ENCODE measurements at regions not wholly inside any gene's neighbourhood (a gene's known extent, or its start where the extent isn't known, plus 50 kb on each side); places are given as distances from the start of the nearest gene placed in this dataset.

DNA sequence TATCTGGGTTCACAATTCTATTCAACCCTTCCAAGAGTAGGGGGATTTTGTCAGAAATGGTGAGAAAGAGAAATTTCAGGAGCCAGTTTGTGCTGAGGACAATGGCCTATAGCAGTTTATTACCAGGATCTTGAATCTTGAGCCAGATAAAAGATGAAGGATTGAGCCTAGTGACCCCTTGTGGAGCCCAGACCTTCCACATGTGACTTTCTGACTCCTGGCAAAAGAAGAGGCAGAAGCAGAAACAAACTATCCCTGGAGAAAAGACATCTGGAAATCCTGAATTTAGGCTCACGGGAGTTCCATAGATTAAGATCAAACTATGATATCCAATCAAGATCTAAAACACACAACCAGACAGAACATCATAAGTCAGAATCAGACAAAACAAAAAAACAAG lies 60.9 kb upstream of the CHRM2 start:
- no peak for DNase-seq

DNA sequence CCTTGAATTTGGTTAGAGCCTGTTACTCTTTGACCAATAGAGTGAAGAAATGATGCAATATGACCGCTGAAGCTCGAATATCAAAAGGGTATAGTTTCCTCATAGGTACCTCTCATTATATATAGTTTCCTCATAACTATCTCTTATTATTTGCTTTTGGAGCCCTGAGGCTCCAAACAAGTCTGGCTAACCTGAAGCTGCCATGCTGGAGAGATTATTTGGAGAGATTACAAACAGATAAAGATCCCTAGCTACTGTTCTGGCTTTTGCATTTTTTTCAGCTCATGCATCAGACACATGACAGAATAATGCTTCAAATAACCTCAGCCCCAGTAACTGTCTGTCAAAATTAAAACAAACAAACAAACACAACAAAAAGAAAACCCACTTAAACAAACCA lies 65.4 kb upstream of the CHRM2 start:
- no peak for DNase-seq

DNA sequence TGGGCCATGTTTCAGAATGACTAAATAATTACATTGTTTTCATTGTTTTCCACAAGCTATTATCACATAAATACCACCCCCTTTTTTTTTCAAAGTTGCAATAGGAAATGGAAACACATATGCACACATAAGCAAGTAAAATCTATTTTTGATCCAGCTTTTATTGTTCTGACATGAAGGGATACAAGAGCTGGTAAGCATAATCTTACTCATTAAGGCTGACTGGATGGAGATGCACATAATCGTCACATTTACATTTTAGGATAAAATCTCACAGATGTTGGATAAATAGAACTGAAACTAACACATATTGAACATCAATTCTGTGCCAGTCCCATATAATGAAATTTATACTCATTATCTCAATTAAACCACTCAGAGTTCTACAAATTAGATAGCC lies 84.5 kb upstream of the CHRM2 start:
- no peak for DNase-seq

DNA sequence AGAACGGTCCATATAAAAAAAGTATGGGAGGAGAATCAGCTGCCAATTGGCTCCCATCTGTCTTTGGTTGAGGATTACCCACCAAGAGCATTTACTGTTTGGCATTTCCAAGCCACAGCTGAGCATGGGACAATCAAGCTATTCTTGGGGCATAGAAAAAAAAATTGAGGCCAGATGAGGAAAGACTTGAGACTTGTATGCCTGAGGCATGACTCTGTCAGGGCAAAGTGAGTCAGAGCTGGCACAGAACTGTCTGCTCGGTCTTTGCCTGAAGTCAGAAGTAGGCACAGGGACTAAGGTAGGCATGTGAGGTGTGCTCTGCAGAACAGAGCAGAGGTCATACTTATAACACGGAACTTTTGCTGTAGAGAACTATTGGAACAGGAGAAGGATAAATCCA lies 126.5 kb upstream of the CHRM2 start:
- no peak for DNase-seq

DNA sequence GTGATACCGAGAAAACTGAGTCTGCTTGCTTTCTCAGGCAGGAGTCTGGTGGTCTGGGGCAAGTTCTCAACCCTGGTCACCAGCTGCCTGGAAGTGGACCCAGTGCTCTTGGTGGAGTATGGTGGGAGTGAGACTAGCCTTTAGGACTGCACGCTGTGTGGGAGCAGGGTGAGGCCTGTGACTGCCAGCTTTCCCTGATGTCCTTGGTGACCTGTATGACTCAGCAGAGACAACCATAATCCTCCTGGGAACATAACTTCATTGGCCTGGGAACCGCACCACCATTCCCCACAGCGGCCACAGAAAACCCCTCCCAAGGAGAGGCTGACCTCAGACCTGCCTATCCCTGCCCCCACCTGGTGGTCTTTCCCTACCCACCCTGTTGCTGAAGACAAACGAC lies 139.5 kb upstream of the CHRM2 start:
- DNase-seq: no peak

DNA sequence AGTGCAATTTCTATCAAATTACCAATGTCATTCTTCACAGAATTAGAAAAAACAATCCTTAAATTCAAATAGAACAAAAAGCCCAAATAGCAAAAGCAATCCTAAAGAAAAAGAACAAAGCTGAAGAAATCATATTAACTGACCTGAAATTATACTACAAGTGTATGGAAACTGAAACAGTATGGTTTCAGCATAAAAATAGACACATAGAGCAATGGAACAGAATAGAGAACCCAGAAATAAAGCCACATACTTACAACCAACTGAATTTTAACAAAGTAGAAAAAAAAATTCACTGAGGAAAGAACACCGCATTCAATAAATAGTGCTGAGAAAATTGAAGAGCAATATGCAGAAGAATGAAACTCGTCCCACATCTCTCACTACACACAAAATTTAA lies 142.0 kb upstream of the CHRM2 start:
- no peak for DNase-seq

DNA sequence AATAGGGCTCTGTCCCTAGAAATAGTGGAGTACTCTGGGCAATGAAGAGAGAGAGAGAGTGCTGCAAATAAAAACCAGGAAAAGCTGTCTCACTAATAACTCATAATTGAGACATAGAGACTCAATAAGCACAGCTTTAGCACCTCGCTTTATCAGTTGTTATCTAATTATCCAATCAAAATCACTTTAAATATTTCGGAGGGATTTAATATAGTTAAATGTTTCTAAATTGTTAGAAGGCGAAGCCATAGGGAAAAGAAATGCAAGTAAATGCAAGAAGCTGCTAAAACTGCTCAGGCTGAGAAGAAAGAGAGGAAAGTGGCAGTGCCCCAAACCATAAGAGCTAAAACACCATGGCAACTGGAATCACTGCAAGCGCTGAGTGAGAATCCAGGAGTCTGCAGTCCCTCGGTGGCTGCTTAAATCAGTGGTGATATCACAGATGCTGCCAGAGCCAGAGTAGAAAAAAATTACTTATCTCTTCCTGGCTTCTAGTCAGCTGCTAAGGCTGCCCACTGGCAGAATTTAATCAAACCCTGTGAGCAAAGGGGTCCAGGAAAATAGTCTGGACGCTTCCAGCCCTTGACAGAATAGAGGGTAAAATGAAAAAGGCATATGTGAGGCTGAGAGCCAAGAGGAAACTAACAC lies 150.4 kb upstream of the CHRM2 start:
- no peak for DNase-seq

DNA sequence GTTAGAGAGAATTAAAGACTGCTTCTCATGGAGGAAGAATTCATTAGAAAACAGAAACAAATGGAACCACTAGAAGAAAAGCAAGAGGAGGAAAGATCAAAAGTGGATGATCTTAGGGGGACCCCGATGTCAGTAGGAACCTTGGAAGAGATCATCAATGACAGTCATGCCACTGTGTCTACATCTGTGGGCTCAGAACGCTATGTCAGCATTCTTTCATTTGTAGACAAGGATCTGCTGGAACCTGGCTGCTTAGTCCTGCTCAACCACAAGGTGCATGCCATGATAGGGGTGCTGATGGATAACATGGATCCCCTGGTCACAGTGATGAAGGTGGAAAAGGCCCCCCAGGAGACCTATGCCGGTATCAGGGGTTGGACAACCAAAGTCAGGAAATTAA lies 154.4 kb upstream of the CHRM2 start:
- DNase-seq: no peak

DNA sequence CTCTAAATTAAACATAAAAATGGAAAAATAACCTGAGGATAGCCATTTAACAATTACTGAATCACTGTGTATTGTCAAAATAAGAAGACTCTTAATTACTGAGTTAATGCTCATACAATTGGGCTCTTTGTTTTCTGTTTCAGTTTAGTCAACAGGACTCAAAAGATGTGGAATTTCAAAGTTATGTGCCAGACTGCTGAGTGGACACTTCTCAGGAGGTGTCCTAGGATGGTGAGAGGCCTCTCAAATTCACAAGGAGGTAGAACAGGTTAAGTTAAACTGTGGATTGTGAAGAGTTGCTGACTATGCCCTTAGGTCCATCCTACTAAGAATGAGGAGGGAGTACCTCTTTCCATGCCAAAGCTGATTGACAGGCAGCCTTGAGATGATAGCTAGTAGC lies 157.7 kb upstream of the CHRM2 start:
- no peak for DNase-seq

DNA sequence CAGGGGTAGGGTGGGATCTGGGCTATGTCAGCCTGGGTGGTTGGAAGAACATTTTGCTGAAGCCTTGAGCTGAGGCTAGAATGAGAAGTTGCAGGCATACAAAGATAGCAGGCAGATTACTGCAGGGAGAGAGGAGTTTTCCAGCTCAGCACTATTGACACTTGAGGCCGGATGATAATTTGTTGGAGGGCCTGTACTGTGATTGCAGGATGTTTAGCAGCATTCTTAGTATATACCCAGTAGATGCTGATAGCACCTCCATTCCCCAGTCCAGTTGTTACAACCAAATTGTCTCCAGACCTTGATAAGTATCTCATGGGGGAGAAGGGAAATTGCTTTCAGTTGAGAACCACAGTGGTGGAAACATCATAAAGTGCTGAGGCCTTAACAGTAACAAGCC lies 158.6 kb upstream of the CHRM2 start:
- no peak for DNase-seq

DNA sequence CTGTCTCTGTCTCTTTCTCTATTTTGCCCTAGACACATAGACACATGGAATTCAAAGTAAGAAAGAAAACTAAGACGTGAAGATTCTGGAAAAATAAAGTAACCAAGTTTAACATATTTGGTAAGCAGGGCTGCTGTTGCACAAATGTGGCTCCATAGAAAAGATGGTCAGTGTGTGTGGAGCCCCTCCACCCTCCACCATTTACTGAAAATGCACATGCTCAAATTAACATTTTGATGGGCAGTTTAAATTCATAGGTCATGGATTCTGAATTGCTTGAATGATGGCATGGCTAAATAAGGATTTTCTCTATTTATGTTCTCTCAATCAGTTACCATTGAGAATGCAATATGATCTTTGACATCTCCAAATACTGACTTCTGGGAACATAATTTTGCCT lies 165.5 kb upstream of the CHRM2 start:
- no peak for DNase-seq

DNA sequence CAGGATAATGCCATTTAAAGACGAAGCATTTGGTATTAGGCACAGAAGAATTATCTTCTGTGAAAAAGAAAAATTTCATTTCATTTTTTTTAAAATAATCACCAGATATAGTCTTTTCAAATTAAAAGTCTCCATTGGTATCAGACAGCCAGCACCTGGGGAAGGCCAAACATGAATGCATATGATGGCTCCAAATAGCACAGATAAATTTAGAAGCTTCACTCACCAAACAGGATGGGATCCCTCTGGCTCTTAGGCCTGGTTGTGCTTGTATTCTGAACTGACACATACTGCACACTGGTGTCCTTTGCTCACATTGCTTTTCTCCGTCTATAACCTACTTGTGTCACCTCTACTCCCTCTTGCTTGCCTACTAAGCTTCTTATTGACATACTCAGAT lies 169.5 kb upstream of the CHRM2 start:
- no peak for DNase-seq

DNA sequence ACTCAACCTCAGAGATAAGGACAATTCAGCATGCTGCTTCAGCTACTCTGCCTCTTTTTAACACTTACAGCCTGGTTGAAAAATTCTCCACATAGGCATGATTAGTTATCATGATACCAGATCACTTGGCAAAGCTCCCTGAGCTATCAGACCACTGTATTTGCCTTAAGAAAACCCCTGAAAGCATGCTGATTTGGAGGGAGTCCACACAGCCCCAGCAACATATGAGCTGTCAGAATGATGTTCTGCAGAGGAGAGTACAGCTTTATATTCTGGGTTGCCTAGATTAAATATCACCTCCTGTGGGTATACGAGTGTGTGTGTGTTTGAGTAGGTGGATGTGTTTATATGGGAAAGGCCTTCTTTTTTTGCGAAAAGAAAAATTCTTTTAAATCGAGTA lies 170.2 kb upstream of the CHRM2 start:
- no peak for DNase-seq

DNA sequence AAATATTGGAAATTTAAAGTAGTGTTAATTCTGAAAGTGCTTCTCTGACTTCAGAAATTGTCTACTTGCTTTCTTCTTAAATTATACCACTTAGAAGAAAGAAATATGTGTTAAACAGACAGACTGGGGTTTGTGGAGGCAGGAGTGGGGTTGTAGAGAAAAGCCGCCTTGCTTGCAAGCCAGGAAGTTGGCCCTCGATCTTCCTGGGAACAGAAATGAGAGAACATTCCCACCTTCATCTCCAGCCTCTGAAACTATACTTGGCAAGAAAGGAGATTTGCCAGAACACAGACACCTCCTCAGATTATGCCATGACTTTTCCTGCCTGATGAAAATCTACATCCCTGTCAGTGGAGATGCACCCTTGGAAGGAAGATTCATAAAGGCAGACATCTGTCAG lies 171.2 kb upstream of the CHRM2 start:
- DNase-seq: no peak

DNA sequence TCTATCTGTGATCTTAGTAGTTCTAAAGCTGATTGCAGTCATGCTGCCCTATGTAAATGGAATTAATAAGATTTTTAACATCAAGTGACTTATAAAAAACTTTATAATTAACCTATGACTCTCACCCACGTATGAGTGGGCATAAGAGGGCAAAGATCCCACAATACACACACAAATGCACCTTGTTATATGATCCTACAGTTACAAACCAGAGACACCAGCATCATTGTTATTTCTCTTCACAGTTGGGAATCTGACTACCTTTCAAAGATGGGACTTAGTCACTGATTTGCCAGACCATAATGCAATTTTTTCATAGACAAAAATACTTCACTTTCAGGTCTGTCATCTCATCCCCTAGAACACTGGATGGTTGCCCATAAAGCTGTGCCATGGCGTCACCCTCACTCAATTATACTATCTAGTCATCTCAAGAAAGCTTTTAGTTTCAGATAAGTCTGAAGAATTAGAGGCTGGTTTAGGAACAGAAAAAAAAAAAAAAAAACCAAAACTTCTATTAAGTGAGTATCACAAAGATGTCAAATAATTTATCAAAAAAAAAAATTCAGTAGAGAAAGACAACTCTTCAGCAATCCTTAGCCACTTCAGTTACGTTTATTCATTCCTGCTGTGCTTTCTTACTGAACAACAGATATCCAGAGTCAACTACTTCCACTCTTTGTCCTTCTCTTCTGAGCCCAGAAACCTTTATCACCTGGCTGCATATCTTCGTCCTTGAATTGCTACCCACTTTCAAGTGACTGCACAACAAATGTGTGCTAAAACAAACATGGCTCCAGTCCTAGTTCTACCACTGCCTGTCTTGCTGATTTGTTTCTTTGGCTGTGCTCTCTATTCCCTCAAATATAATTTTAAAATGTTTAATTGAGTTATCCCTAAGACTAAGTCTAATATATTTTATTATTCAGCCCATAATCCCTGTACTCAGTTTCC lies 175.0 kb upstream of the CHRM2 start:
- DNase-seq: no peak

DNA sequence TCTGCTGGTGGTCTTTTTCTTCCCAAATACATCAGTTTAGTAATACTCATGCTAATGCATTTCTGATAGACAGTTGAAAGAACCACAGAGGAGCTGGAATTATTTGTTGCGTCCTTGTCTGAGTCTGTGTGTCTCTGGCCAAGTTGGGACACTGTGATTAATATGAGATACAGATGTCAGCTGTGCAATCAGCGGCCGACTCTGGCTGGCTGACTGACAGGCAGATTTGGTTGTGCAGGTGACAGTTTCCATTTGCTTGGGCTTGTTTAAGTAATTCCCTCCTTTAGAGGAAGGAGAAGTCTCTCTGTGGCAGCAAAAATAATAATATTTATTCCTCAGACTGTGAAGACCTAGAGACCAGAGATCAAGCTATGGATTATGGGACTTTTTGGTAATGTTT lies 176.2 kb upstream of the CHRM2 start:
- no peak for DNase-seq

DNA sequence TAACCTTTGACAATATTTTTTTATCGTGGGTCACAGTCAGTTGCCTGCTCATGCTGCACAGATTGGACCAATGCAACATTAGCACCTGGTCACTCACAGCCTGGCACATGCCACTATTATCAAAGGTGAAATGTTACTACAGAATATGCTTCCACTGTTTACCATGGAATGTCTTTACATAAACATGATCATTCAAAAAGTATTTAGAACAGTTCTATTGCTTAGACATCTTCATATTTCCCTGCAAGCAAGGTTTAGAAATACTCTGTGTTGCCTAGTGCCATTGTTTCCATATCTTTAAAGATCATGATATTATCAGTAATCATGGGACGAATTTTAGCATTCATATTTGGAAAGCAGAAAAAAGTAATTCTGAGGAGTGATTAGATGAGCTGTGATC lies 179.9 kb upstream of the CHRM2 start:
- DNase-seq: no peak

DNA sequence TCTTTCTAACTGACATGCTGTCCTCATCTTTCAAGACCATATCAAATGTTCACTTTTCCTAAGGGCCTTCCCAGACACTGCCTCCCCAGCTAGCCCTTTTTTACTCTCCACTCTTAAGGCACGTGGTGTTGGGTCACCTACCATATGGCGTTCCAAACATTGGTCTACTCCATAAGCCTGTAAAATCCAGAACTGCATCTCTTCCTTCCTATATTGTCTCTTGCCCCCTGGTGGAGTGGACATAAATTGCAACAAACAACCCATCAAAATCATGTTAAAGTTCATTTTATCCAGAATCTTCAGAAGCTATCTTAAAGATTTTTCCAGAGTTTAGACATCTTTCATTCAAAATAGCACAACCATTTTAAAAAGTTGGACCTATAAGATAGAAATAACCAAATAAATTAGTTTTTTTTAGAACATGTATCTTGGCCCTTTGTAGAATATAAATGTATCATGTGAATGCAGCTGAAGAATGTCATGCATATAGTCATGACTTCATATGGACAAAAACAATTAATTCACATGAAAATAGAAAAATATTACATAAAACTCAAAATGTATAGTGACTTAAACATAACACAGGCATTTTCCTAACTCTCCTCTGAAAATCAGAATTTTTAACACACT lies 180.6 kb upstream of the CHRM2 start:
- no peak for DNase-seq

DNA sequence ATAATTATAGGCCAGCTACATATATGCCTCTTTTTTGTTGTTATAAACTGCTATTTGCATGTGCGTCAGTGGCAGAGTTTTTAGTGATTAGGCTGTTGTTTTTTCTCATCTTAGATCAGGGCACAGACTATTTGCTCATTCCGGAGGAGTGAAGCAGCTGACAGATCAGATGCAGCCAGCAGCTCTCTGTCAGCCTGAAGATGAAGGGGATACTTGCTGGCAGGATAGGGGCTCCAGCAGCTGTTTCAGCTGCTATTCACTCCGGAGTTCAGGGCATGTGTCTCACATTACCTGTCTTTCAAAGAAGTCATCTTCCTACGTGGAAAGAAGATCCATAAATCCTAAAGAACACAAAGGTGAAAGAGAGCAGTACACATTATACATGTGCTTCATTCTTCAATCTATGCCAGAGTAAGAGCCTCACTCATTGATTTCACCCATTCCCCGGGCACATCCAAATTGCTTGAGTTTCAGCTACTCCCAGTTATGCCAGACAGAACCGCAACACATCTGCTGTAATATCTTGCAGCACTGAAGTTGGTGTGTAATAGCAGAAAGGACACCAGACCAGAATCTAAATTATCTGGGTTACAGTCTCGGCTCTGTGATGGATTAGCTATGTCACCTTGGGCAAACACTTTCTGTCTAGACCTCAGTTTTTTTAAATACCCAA lies 182.8 kb upstream of the CHRM2 start:
- no peak for DNase-seq

DNA sequence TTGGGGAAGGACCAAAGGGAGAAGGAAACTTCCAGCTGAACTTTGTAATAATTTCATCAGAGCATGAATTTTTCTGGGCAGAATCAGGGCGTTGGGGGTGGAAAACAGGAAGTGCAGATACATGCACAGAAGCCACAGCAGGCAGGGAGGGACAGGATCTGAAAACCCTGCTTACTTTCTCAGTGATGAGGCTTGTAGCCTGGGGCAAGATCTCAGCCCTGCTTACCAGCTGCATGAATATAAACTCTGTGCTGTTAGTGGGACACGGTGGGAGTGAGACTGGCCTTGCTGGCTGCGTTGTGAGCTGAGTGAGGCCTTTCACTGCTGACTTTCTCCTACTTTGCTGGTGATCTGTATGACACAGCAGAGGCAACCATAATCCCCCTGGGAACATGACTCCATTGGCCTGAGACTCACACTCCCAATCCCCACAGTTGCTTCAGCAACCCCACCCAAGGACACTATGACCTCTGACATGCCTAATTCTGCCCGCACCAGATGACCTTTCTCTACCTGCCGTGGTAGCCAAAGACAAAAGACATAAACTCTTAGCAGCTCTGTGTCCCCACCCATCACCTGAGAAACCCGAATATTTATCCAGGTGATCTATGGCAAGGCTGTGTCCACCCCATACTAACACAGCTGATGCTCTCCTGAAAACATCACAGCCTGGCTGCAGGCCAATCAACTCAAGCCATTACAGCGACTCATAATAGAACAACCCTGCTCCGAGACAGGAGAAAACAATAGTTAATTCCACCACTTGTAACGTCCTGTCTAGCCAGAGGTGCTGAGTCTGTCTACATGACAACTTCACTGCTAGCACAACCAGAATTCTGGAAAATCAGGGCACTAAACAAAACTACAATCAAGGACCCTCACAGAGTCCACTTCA lies 190.7 kb upstream of the CHRM2 start:
- DNase-seq: no peak

DNA sequence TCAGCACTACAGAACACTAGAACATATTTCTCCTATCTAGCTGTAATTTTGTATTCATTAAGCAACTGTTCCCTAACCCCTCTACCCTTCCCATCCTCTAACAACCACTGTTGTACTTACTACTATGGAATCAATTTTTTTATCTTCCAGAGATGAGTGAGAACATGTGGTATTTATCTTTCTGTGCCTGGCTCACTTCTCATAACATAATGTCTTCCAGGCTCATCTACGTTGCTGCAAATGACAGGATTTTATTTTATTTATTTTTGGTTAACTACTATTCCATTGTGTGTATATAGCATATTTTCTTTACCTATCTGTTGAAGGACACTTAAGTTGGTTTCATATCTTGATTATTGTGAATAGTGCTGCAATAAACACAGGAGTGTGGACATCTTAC lies 200.9 kb upstream of the CHRM2 start:
- no peak for DNase-seq

DNA sequence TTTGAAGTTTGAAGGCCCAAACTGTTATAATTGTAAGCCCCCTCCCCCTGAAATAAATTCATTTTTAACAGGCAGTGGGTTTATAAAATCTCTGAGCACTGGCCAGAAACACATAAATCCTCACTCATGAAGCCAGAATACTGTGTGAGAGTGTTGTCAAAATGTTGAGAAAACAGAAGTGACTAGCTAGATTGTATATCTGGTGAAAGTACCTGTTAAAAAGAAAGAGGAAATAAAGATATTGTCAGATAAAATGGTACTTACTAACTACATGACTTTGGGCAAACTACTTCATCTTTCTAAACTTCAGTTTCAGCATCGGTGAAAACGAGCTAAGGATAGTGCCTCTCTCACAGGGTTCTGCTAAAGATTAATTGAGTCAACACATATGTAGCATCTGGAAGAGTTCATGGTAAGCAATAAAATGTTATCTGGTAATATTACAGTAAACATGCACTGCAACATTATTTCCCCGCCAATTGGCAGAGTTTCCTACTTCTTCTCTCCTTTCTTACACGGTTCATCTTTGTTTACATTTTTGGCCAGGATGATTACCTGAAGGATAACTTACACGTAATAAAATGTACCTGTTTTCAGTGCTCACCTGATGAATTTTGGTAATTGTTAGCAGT lies 202.5 kb upstream of the CHRM2 start:
- DNase-seq: no peak

All from NCI-H1436 treated with DMSO at 0.1 percent for 48 hours (cell line).